ELR (cell line): ENCODE measurements at regions not wholly inside any gene's neighbourhood (a gene's known extent, or its start where the extent isn't known, plus 50 kb on each side); places are given as distances from the start of the nearest gene placed in this dataset.

ENCODE experiments used
- DNase-seq: peaks from one replicate; pipeline ENCODE4 v3.0.0-alpha.2; 2015; ENCODE audit warnings: low read depth

DNA sequence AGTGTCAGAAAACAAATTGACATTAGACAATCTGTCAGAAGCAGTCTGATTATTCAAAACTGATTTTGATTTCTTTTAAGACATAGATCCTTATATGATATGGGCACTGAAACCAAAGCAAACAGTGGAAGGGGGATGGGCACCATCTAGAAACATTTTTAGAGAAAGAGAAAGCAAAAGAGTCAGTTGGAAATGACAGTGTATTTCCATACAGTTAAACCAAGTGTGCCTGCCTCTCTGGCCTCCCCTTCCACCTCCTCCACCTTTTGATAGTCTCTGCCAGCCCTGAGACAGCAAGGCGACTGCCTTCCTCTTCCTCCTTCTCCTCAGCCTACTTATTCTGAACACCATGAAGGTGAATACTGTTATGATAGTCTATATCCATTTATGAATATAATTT lies 949.7 kb downstream of the AMY1C start:
- no peak for DNase-seq

DNA sequence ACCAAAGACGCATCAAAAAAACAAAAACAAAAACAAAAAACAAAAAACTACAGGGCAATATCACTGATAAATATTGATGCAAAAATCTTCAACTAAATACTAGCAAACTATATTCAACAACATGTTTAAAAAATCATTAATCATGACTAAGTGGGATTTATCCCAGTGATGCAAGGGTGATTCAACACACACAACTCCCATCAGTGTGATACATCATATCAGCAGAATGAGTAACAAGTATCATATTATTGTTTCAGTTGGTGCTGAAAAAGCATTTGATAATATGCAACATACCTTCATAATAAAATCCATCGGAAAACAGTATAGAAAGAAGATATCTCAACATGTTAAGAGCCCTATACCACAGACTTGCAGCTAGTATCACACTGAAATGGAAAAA lies 953.0 kb downstream of the AMY1C start:
- DNase-seq: peak; percentile 1

DNA sequence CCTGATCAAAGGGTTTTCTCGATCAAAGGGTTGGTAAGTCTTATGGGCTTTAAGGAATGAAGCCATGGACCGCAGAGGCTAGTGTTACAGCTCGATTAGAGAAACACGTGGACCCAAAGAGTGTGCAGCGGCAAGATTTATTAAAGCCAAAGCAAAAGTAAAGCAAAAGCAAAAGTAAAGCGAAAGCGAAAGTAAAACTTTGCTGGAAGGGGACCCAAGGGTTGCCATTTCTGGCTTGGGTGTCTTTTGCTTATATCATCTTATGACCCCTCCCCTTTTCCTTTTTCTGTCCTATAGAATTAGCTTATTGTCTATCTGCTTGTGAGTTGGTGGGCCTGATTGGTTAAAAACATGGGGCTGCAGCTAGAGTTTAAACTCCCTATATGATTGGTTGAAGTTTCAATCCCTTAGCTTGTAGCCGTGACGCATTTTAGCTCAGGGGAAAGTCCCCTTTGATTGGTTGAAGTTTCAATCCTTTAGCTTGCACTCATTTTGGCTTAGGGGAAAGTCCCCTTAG lies 957.0 kb downstream of the AMY1C start:
- peak; percentile 9 for DNase-seq

DNA sequence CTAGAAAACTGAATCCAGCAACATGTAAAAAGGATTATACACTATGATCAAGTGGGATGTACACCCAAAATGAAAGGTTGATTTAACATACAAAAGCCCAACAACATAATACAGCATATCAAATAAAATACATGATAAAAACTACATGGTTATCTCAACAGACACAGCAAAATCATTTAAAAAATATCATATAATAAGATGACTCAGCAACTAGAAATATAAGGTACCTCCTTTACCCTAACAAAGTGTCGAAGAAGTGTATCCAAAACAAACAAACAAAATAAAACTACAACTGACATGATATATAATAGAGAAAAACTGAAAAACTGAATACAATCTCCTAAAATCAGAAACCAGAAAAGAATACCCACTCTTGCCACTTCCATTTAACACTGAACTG lies 969.1 kb downstream of the AMY1C start:
- DNase-seq: no peak

DNA sequence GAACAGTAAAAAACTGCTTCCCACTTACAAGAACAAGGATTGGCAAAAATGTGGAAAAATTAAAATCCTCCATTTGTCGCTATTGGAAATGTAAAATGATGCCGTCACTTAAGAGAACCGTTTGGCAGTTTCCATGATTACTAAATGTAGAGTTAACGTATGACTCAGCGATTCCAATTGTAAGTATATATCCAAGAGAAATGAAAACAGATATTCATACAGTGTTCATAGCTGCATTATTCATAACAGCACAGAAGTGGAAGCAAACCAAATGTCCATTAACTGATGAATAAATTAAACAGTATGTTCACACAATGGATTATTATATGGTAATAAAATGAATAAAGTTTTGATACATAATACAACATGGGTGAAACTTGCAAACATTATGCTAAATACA lies 971.0 kb downstream of the AMY1C start:
- no peak for DNase-seq

DNA sequence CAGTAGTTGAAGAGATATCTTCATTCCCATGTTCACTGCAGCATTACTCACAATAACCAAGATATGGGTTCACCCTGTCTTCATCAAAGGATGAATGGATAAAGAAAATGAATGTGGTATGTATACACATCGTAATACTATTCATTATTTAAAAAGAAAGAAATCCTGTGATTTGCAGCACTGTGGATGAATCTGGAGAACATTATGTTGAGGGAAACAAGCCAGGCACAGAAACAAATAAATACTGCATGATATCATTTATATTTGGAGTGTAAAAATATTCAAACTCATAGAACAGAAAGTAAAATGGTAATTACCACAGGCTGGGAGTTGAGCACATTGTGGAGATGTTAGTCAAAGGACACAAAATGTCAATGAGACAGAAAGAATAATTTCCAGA lies 977.2 kb downstream of the AMY1C start:
- no peak for DNase-seq

DNA sequence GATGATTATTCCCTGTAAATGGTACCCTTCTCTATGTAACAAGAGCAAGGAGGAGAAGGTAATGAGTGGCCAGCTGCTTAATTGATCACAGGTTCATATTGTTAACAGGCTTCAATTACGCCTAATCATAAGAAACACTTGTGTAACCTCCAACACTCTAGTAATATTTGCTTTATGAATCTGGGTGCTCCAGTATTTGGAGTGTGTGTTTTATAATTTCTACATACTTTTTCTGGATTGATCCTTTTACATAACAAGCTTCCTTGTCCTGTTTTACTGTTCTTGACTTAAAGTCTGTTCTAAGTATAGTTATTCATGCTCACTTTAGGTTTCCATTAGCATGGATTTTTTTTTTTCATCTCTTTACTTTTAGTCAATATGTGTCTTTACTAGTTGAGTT lies 984.2 kb downstream of the AMY1C start:
- no peak for DNase-seq

DNA sequence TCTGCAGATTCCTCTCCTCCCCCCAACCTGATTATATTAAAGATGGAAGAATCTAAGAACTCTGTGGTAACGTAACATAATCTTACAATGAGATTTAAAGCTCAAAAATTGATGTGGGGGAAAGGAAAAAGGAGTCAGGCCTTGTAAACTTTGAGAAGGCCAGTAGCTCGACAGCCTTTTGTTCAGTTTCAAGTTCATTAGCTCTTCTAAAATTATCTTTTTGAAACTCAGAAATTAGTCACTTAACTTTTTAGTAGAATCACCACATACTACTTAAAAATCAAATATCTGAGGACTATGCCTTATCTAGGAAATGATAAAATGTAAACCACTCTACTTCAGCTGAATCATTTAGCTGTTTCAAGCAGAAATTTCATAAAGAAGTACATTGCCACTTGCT lies 996.2 kb downstream of the AMY1C start:
- no peak for DNase-seq

DNA sequence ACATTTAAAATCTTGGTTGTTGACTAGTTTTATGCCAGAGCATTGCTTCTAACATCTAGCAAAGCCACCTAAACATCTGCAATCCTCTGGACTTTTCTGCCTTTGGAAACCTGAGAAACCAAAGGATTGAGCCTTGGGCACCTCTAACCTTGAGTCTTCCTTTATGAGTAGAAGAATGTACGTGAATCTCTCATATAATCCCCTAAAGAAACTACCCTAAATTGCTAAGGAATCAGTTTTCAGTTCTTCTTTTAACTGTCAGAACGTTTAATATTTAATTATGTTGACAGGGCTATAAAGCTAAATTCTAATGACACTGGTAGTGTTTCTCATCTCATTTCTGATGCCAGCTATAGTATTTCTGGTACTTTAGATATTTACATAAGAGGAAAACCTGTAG lies 997.3 kb downstream of the AMY1C start:
- no peak for DNase-seq

DNA sequence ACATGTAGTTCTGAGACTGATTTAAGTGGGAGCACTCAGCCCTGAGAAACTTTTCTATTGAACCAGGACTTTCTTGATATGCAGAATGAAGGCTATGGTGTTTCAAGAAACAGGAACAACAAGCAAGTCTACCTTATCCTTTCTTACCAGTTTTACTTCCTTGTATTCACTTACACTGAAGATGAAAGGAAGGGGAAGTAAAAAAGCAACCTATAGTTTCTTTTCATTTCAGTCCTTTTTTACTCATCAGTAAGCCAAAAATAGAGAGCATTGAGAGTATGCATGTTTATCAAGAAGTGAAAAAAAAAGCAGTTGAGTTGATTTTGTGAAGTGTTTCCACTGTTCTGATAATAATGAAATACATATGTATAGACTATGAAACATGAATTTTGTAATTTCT lies 1010.3 kb downstream of the AMY1C start:
- no peak for DNase-seq

DNA sequence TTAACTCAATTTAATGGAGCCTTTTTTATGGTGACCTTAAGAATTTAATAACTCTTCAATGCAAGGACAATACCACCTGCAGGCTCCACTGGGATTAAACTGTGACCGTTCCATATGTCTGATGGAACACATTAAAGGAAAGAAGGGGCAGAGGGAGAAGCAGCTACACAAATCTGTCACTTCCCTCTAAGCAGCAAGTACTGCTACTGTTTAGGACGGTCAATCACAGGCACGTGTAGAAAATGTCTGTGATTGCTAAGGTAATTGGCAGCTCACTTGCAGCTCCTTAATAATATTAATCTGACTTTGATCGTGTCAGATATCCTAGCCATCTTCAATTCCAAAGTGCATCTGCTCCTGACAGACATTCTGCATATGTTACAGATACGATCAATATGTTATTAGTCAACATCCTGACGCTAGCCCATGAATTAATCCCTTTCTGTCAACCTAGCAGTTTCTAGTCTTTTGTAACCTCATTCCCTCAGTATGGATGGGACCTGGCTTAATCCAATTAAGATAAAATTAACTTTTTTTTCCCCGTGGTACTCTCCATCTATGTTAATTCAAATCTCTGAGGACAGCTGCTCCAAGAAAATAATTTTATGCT lies 1012.4 kb downstream of the AMY1C start:
- no peak for DNase-seq

DNA sequence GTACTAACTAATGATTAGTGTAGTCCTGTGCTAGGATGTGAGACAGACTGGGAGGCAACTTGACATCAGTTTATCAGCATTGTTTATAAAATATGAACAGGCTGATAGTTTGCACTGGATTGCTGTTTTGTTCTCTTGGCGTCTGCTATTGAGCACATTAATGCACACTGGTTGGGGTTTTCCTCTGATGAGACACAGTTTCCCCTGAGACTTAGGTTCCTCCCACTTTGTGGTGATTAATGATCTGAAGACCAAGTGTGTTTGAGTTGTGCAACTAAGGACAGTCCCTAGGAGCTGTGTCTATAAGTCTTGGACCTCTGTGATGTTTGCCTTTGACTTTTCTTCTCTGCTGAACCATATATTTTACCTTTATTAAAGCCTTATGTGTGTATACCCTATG lies 1015.4 kb downstream of the AMY1C start:
- no peak for DNase-seq

DNA sequence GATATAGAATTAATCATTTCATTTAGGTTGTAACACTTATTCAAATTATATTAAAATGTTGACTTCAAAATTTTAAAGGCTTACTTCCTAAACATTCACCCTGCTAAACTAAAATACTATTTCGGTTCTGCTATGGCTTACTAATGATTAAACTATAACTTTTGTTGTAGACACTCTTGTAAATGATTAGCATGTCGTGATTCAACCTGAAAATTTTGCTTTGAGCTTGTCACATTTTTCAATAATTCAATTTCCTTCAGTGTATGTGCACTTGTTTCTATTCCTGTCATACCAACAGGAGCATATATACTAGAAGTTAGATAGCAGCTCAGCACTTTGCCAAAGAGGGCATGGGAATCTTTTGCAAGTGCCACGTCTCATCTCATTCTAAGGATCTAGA lies 1018.8 kb downstream of the AMY1C start:
- DNase-seq: no peak

DNA sequence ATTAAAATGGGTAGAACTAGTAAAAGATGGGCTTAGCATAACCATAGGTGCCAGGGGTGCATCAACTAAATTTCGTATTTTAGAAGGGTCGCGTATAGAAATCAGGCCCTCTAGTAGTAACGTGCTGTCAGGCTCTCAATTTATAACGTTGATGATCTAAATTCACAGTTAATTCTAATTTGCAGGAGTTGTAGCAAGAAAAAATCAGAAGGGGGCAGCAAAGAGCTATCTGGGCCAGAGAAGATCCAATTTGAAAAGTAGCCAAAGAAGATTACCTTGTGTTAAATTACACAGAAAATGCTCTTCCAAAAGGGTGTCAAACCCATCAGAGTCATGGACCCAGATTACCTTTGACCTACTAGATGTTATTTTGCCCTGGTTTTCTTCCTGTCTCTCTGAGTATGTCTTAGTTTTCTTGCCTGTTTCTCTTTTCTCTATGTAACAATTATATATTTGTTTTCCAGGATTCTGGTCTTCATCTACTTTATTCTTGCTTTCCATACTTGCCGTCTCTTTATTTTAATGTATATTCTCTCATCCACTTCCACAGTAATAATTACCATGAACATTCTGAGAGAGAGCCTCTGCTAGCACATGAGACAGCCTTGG lies 1030.9 kb downstream of the AMY1C start:
- peak; percentile 27 for DNase-seq

DNA sequence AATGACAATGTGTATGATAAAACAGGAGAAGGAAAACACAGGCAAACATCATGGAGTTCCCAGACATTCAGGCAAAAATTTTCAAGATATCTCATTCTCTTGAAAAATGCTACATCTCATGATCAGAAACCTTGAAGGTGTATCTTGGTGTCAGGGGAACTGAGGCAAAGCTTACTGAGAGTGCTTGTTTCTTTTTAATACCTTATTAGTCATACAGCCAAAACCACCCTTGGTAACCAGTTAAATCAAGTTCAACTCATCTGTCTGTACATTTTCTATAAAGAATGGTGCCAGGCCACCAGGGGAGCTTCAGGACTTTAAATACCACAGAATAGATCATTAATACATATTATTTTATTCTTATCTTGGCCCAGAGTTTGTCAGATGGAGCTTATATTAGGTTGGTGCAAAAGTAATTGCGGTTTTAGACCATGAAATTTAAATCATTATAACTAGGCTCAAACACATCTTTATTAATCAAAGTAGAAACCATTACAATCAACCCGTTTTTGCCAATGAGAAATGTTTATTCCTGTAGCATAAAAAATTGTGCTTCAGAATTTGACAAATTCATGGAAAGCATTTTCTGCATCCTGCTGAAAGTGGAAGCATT lies 1036.0 kb downstream of the AMY1C start:
- no peak for DNase-seq

DNA sequence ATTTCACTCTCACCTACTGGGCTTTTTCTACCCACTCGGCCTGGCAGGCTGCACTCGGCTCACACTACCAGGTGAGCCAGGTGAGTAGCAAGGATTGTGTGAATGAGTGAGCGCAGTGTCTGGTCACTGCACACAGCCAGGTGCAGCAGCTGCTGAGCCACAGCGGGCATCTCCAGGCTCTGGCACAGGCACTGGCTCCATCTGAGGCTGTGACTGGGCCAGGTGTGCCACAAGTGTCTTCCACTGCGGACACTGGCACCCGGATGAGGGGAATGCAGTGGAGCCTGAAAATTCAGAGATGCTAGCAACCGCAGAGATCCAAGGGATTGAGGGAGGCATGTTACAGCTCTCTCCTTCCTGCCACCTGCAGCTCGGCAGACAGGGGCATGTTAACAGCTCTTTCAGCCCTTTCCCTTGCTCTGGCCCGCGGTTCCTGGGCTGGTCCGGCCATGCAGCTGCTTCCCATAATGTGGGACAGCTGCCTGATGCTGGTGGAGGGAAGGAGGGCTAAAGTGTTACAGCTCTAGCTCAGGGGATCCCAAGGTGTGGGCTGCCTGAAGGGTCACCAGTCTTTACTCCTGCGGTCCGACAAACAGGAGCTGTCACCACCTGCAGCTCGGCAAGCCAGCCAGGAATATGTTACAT lies 1038.3 kb downstream of the AMY1C start:
- DNase-seq: no peak

DNA sequence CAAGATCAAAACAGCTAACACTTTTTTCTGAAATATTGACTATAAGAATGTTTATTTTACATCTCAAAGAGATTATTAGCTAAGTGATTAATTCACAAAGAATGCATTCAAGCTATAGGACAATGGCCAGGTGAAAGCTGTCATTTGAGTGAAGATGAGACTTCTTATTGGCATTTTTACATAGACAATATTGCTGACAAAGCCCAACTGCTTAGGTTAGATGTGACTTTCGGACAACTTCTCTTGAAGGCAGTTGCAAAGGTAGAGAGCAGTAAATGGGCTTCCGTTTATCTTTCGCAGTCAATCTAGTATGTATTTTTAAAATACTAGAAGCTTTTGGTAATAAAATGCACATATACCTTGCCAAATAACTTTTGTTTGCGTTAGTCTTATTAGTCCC lies 1041.3 kb downstream of the AMY1C start:
- no peak for DNase-seq

DNA sequence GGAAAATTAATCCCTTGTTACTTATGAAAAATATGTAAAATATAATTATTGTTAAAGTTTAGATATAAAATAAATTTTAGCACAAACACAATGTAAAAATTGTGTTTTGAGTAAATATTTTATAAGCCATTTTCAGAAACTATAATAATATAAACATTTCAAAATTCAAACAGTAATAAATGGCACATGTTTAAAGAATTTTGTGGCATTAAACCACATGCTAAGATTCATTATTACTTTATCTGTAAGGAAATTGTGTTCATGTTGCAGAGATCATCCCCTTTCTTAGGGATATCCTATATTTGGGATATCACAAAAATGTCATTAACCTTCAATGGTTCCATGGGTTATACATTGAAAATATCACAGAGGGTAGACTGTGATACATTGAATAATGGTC lies 1044.3 kb downstream of the AMY1C start:
- DNase-seq: no peak

DNA sequence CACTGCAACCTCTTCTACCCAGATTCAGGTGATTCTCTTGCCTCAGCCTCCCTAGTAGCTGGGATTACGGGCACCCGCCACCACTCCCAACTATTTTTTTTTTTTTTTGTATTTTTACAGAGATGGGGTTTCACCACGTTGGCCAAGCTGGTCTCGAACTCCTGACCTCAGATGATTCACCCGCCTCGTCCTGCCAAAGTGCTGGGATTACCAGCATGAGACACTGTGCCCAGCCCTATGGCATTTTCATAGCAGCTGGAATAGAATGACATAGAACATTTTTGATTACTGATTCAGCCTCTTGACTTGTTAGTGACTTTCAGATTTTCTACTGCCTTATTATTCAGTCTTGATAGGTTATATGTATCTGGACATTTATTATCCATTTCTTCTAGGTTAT lies 1046.2 kb downstream of the AMY1C start:
- no peak for DNase-seq

DNA sequence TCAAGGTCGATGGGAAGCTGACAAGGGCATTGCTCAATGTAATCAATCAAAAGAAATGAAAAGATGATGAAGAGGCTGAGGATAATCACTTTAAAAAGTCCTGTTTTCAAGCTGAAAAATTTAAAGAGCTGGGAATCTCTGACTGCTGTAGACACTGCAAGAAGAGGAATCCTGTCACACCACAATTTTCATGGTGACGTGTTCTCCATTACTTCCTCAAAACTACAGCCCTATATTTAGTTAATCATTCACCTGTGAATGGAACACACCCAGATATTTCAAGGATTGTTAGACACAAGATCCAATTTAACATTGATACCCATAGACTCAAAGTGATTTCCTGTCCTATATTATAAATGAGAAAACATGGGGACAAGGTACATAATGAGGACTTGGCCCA lies 1048.3 kb downstream of the AMY1C start:
- DNase-seq: no peak

DNA sequence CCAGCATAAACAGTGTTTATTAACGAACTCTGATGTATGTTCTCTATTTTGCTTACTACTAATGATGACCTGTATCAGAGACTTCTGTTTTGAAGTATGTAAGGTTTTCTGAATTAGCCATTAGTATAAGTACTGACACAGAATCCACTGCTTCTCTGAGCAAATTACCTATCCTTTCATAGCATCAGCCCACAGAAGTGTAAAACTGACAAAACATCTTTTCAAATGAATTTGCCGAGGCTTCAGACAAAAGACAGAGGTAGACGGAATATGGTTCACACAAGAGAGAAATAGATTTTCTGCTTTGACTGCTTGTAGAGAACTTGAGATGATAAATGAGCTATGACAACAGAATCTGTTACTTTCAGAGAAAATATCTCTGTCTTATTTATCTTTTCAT lies 1051.6 kb downstream of the AMY1C start:
- no peak for DNase-seq

DNA sequence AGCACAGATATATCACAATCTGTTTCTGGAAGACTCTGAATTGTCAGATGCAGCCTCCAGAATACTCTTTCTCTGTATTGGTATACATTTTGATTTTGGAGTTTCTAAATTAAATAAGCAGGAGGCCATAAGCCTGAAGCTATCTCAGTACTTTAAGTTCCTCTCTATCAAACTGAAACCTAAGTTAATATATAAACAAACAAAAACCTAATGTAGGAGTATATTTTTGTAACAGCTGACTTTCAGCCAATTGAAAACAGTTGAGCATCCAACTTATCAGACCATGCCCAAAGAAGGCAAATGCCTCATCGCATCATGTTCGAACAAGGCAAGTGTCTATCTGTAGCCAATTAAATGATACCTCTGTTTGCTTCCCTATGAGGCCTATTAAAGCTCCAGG lies 1054.4 kb downstream of the AMY1C start:
- no peak for DNase-seq

DNA sequence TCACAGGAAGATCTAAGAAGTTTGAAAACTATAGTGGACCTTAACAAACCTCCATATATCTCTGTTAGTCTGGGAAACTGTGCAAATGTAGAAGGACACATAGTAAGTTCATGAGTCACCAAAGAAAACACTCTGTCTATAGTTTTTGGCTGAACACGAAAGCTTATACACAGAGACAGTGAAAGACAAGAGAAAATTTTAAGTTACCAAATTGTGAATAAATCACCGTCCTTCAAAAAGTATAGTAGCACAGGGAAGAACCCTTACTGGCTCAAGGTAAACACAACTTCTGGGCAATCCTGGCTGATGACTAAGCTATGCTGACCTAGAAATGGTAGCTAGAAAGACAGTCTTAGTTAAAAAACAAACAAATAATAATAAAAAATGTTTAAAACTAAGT lies 1057.9 kb downstream of the AMY1C start:
- no peak for DNase-seq
